NCI-H446 (cell line): ENCODE measurements at regions not wholly inside any gene's neighbourhood (a gene's known extent, or its start where the extent isn't known, plus 50 kb on each side); places are given as distances from the start of the nearest gene placed in this dataset.

Experiments
- DNase-seq, 2 experiments: peaks; one replicate each; lab custom pipeline; 2025; lab: John Stamatoyannopoulos, UW

- no peak for DNase-seq
These were observed 147.0 kb upstream of the THRB start for GRCh38 chr3:24641628-24642027.

GRCh38 chr3:24645047-24645446, 150.4 kb upstream of the THRB start:
- no peak for DNase-seq

GRCh38 chr3:24646790-24647189, 152.1 kb upstream of the THRB start:
- no peak for DNase-seq

- no peak for DNase-seq
These were observed 153.4 kb upstream of the THRB start for GRCh38 chr3:24648063-24648462.

GRCh38 chr3:24650839-24651238, 156.2 kb upstream of the THRB start:
- no peak for DNase-seq

GRCh38 chr3:24657870-24658510, 163.3 kb upstream of the THRB start:
- DNase-seq = no peak

- DNase-seq = no peak
These were observed 166.5 kb upstream of the THRB start for GRCh38 chr3:24661175-24661584.

- DNase-seq = no peak
These were observed 168.0 kb upstream of the THRB start for GRCh38 chr3:24662449-24663345.

GRCh38 chr3:24663406-24663805, 168.8 kb upstream of the THRB start:
- DNase-seq = no peak

- no peak for DNase-seq
These were observed 173.4 kb upstream of the THRB start for GRCh38 chr3:24668039-24668438.

GRCh38 chr3:24670871-24671270, 176.2 kb upstream of the THRB start:
- no peak for DNase-seq

- no peak for DNase-seq
These were observed 178.9 kb upstream of the THRB start for GRCh38 chr3:24673596-24673995.

- DNase-seq = no peak
These were observed 179.6 kb upstream of the THRB start for GRCh38 chr3:24674261-24674660.

- no peak for DNase-seq
These were observed 183.4 kb upstream of the THRB start for GRCh38 chr3:24678021-24678420.

GRCh38 chr3:24678421-24678865, 183.8 kb upstream of the THRB start:
- DNase-seq = no peak

GRCh38 chr3:24679429-24679828, 184.8 kb upstream of the THRB start:
- DNase-seq = no peak

- peak in 1 of 2 experiments; percentile 23 for DNase-seq
These were observed 185.7 kb upstream of the THRB start for GRCh38 chr3:24680214-24680967.

GRCh38 chr3:24682141-24682547, 187.5 kb upstream of the THRB start:
- no peak for DNase-seq

GRCh38 chr3:24683090-24683489, 188.4 kb upstream of the THRB start:
- DNase-seq = no peak

- DNase-seq = peak; percentile 41 to 64
These were observed 189.2 kb upstream of the THRB start for GRCh38 chr3:24683633-24684384.

- DNase-seq = no peak
These were observed 189.9 kb upstream of the THRB start for GRCh38 chr3:24684506-24685023.

- DNase-seq = no peak
These were observed 192.2 kb upstream of the THRB start for GRCh38 chr3:24686808-24687207.
